Ovary (tissue), 7 donors: ENCODE measurements at regions not wholly inside any gene's neighbourhood (a gene's known extent, or its start where the extent isn't known, plus 50 kb on each side); places are given as distances from the start of the nearest gene placed in this dataset.

Experiments used
- DNase-seq, 5 donors: peaks; one replicate each; pipeline ENCODE4 v3.0.0-alpha.2; 2019 to 2020
- H3K27ac ChIP-seq, 2 donors: fragments of 200-600 bp; one replicate each; pipeline versions ENCODE4 v1.5.1 to v1.8.0; 2019 to 2022
- H3K27me3 ChIP-seq: fragments of 200-600 bp; one replicate; pipeline ENCODE4 v1.8.0; 2022
- H3K36me3 ChIP-seq: fragments of 200-600 bp; sonication (generic); one replicate; pipeline ENCODE4 v1.5.1; 2019
- H3K4me1 ChIP-seq: one replicate; pipeline ENCODE4 v1.8.1; 2013; ENCODE audit warnings: mild to moderate bottlenecking, moderate library complexity; ENCODE audit not compliant: insufficient read depth
- H3K4me3 ChIP-seq: fragments of 200-600 bp; sonication (generic); one replicate; pipeline ENCODE4 v1.5.1; 2017
- H3K9me3 ChIP-seq, 2 donors: fragments of 200-600 bp in 1 of 2; sonication (generic) in 1 of 2; one replicate each; pipeline versions ENCODE4 v1.5.1 to v1.8.1; 2013 to 2019; ENCODE audit warnings: mild to moderate bottlenecking in 1 of 2, moderate library complexity in 1 of 2
- EP300 ChIP-seq: sonication (generic); formaldehyde crosslinking; IDR thresholded peaks from one replicate; pipeline ENCODE4 v1.6.1; 2017; ENCODE audit warnings: antibody characterized with exemption
- POLR2A ChIP-seq: fragments of 450-650 bp; IDR thresholded peaks from one replicate; pipeline ENCODE4 v1.6.1; 2017; ENCODE audit warnings: antibody characterized with exemption, mild to moderate bottlenecking, moderate library complexity
- WGBS, 3 donors: extraction: QIAGEN DNeasy Blood & Tissue Kit in 1 of 3; methylation state at CpG; one replicate each; pipeline versions ENCODE4 v1.1.5 to v1.1.7; 2013 to 2017; 5-methylcytosine and 5-hydroxymethylcytosine counted together
- intact Hi-C, 4 donors: fragments of 100-400 bp; cut with DNase I; formaldehyde crosslinking; loops; one replicate each; pipeline versions ENCODE4 v1.11.0 to v1.15.1; 2022 to 2023
- TF ChIP-seq, protein P1 (sequence below), 3 donors: fragments of 450-650 bp in 2 of 3; fragments of 200-600 bp in 1 of 3; IDR thresholded peaks; one replicate each; pipeline versions ENCODE4 v1.5.1 to v1.8.0; 2016 to 2022; ENCODE audit warnings: antibody characterized with exemption in 3 of 3, mild to moderate bottlenecking in 1 of 3
- donor health status: DM: no; HTN: no; CAD: no; lungs with moderate emphysema.
- donor health status: DM: no; HTN: no; CAD: no.
- donor health status: Bipolar disorder and iron deficiency.
- donor health status: DM: no; HTN: no; CAD: no.
- donor health status: DM: yes; HTN: yes; CAD: no.

DNA sequence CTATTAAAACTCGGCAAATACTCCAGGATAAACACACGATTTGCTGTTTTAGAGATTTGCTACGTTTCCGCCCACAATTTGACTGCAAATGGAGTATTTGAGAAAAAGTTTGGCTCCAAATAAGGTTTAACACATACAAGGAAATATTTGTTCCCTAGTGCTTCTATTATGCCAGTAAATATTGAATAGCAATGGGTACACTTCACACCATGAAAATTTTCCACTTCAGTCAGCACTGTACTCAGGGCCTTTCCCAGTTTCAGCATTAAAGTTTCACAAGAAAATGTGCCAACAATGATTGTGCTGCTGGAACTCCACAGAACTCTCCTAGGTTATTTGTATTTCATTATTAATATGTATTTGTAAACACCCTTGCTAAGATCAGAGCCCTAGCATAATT is 498.0 kb downstream of the TBL1XR1 start:
- TF ChIP-seq POLR2A (no peak), EP300 (no peak)
- TF ChIP-seq, protein P1, sequence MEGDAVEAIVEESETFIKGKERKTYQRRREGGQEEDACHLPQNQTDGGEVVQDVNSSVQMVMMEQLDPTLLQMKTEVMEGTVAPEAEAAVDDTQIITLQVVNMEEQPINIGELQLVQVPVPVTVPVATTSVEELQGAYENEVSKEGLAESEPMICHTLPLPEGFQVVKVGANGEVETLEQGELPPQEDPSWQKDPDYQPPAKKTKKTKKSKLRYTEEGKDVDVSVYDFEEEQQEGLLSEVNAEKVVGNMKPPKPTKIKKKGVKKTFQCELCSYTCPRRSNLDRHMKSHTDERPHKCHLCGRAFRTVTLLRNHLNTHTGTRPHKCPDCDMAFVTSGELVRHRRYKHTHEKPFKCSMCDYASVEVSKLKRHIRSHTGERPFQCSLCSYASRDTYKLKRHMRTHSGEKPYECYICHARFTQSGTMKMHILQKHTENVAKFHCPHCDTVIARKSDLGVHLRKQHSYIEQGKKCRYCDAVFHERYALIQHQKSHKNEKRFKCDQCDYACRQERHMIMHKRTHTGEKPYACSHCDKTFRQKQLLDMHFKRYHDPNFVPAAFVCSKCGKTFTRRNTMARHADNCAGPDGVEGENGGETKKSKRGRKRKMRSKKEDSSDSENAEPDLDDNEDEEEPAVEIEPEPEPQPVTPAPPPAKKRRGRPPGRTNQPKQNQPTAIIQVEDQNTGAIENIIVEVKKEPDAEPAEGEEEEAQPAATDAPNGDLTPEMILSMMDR (IDR thresholded peaks at IDR 0.05): no peak
- no peaks in the 10 kb centered on the region for H3K9me3 ChIP-seq
- H3K4me1 ChIP-seq: no peaks in the 10 kb centered on the region
- no peak overlapping the region for H3K27ac ChIP-seq
- no peak overlapping the region for H3K4me3 ChIP-seq
- no peaks in the 10 kb centered on the region for H3K36me3 ChIP-seq
- no peak for DNase-seq
- no peaks in the 10 kb centered on the region for H3K27me3 ChIP-seq
- WGBS, 3 donors: 40 to 55% (median 52%) methylated on average over 4 of the region's 4 CpGs
- intact Hi-C loops: no loop called here

GRCh38 chr3:176697284-176697889 is 499.9 kb downstream of the TBL1XR1 start:
- H3K27me3 ChIP-seq: no peaks in the 10 kb centered on the region
- H3K9me3 ChIP-seq: no peaks in the 10 kb centered on the region
- no peak for DNase-seq
- intact Hi-C loops: no loop called here
- H3K4me1 ChIP-seq: no peaks in the 10 kb centered on the region
- no peaks in the 10 kb centered on the region for H3K36me3 ChIP-seq
- TF ChIP-seq EP300 (no peak), POLR2A (no peak)
- TF ChIP-seq, protein P1 (IDR thresholded peaks at IDR 0.05): no peak
- WGBS, 3 donors: 48 to 59% (median 51%) methylated on average over 9 of the region's 9 CpGs
- no peak overlapping the region for H3K27ac ChIP-seq
- no peak overlapping the region for H3K4me3 ChIP-seq

GRCh38 chr3:176696816-176697215 is 500.5 kb downstream of the TBL1XR1 start:
- Histone ChIP-seq H3K9me3 (no peaks in the 10 kb centered on the region), H3K27ac (no peak overlapping the region), H3K36me3 (no peaks in the 10 kb centered on the region), H3K27me3 (no peaks in the 10 kb centered on the region), H3K4me3 (no peak overlapping the region), H3K4me1 (no peaks in the 10 kb centered on the region)
- no peak for DNase-seq
- TF ChIP-seq, protein P1 (IDR thresholded peaks at IDR 0.05): no peak
- TF ChIP-seq POLR2A (no peak), EP300 (no peak)
- intact Hi-C loops: no loop called here
- 34 to 42% (median 35%) methylated on average over 4 of the region's 4 CpGs for WGBS, 3 donors

DNA sequence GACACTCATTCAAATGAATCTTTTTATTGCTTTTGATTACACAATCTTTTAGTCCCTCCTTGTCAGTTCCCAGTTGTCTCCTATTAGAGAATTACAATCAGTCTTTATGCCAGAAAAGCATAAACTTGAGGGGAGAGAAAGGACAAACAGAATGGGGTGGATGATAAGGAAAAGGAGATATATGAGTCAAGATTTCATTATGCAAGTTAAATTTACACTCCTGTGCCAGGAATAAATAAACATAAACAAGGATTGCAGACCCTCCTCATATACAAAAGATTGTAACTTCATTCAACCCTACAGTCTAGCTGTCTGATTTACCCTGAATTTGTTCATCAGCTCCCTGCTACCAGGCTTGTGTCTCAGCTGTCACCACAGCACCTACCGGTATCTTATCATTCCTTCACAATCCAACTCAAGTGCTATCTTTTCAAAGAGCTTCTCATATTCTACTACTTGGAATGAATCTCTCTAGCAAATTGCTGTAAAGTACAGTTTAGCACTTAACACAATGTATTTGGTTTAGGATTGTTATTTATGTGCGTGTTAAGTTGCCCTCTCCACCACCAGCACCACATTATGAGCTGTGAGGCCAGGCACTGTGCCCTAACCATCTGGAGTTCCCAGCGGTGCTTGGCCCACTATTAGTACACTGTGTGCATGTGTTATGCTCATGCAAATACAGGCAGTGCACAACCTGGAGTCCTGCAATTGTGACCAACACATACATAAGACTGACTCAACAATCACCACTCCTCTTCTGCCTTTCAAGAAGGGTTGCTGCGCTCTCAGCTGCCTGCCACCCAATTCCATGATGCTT is 504.1 kb downstream of the TBL1XR1 start:
- WGBS, 3 donors: 68 to 76% (median 73%) methylated on average over 4 of the region's 4 CpGs
- no peak for TF ChIP-seq POLR2A
- TF ChIP-seq, protein P1 (IDR thresholded peaks at IDR 0.05): no peak
- no peak for TF ChIP-seq EP300
- H3K27me3 ChIP-seq: no peaks in the 10 kb centered on the region
- no peak overlapping the region for H3K4me3 ChIP-seq
- H3K27ac ChIP-seq: no peak overlapping the region
- no peaks in the 10 kb centered on the region for H3K36me3 ChIP-seq
- H3K9me3 ChIP-seq: no peaks in the 10 kb centered on the region
- no peaks in the 10 kb centered on the region for H3K4me1 ChIP-seq
- no peak for DNase-seq
- intact Hi-C loops: no loop called here
